Lower lobe of right lung (tissue), 2 donors: ENCODE measurements at regions not wholly inside any gene's neighbourhood (a gene's known extent, or its start where the extent isn't known, plus 50 kb on each side); places are given as distances from the start of the nearest gene placed in this dataset.

ENCODE experiments used
- ATAC-seq, 2 donors: fragments of 200-7000 bp; cut with Tn5 transposase; one replicate each; pipeline ENCODE4 v1.9.1; 2020 to 2022; ENCODE audit warnings: mild to moderate bottlenecking in 2 of 2, moderate library complexity in 2 of 2
- DNase-seq: peaks from one replicate; pipeline ENCODE4 v3.0.0-alpha.2; 2020
- H3K27ac ChIP-seq: fragments of 200-600 bp; one replicate; pipeline ENCODE4 v1.8.0; 2022
- H3K27me3 ChIP-seq: fragments of 200-600 bp; one replicate; pipeline ENCODE4 v1.8.0; 2022; ENCODE audit warnings: low read depth
- H3K36me3 ChIP-seq: fragments of 200-600 bp; one replicate; pipeline ENCODE4 v1.8.0; 2022; ENCODE audit warnings: mild to moderate bottlenecking
- H3K4me1 ChIP-seq: fragments of 200-600 bp; one replicate; pipeline ENCODE4 v1.8.0; 2022
- H3K4me3 ChIP-seq: fragments of 200-600 bp; one replicate; pipeline ENCODE4 v1.8.0; 2022; ENCODE audit warnings: mild to moderate bottlenecking
- H3K9me3 ChIP-seq: fragments of 200-600 bp; one replicate; pipeline ENCODE4 v1.8.0; 2022
- intact Hi-C: fragments of 100-400 bp; cut with DNase I; formaldehyde crosslinking; loops from one replicate; pipeline ENCODE4 v1.11.0; 2022
- TF ChIP-seq, protein P1 (sequence below): fragments of 200-600 bp; IDR thresholded peaks from one replicate; pipeline ENCODE4 v1.8.0; 2022; ENCODE audit warnings: antibody characterized with exemption, mild to moderate bottlenecking
- donor health status: DM: no; HTN: yes; CAD: no; lungs with severe emphysema.

DNA sequence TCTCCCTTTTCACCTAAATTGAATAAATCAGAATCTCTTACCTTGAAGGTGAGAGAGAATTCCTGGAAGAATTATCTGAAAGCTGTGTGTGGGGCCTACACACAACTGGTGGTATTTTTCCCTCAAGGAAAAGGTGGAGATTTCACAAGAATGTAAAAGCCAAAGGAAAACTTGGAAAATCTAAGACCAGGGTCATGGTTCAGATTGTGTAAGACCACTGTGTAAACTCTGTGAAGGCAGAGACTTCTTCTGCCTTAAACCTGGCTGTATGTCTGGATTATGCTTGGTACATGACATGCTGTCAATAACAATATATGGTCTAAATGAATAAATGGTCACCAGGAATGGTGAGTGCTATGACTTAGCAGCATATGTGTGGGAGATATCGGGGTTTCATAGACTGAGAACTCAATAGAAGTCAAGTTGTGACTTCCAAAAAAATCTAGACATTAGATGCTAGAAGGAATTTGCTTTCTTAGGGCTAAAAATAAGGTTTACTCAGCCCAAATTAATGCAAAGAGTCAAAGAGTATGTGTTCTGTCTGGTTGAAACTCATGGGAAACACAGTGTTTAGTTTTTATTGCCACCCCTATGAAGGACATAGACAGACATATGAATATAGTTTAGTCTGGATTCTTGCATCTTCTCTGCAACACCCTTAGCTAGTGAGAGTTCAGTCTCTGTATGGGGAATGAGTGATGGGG is 163.7 kb downstream of the SNAPC1 start:
- Histone ChIP-seq H3K9me3 (no peaks in the 10 kb centered on the region), H3K36me3 (no peaks in the 10 kb centered on the region), H3K4me3 (no peak overlapping the region), H3K27me3 (no peaks in the 10 kb centered on the region), H3K27ac (no peak overlapping the region), H3K4me1 (no peaks in the 10 kb centered on the region)
- DNase-seq: no peak
- intact Hi-C loops: no loop called here
- TF ChIP-seq, protein P1, sequence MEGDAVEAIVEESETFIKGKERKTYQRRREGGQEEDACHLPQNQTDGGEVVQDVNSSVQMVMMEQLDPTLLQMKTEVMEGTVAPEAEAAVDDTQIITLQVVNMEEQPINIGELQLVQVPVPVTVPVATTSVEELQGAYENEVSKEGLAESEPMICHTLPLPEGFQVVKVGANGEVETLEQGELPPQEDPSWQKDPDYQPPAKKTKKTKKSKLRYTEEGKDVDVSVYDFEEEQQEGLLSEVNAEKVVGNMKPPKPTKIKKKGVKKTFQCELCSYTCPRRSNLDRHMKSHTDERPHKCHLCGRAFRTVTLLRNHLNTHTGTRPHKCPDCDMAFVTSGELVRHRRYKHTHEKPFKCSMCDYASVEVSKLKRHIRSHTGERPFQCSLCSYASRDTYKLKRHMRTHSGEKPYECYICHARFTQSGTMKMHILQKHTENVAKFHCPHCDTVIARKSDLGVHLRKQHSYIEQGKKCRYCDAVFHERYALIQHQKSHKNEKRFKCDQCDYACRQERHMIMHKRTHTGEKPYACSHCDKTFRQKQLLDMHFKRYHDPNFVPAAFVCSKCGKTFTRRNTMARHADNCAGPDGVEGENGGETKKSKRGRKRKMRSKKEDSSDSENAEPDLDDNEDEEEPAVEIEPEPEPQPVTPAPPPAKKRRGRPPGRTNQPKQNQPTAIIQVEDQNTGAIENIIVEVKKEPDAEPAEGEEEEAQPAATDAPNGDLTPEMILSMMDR: no peak
- ATAC-seq: no peak

- intact Hi-C loops: no loop called here
- no peak for ATAC-seq
Observed at GRCh38 chr14:61927060-61927459, 164.8 kb downstream of the SNAPC1 start.

DNA sequence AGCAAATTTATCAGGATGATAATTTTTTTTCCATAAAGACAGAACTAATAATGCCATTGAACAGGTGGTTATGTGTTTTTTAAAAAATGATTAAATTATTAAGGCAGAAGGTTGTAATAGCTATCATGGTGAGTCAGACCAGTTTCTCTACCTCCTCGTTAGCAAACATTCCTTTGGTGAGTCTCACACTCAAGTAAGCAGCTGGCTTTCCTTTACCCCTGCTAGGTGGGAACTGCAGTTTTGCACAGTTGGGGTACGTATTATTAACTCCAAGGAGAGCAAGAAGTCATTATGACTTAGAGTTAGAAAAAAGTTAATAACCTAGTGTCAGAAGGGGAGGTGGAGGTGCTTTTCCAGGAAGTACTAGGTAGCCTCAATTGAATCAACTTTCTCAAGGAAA is 165.3 kb downstream of the SNAPC1 start:
- Histone ChIP-seq H3K4me3 (no peak overlapping the region), H3K27ac (no peak overlapping the region), H3K9me3 (no peaks in the 10 kb centered on the region), H3K27me3 (no peaks in the 10 kb centered on the region), H3K36me3 (no peaks in the 10 kb centered on the region), H3K4me1 (no peaks in the 10 kb centered on the region)
- ATAC-seq (peak; percentile 43 to 47), DNase-seq (no peak)
- TF ChIP-seq, protein P1: no peak
- intact Hi-C loops: no loop called here

More at GRCh38 chr14:61927060-61927459, 164.8 kb downstream of the SNAPC1 start:
- Histone ChIP-seq H3K27ac (no peak overlapping the region), H3K4me3 (no peak overlapping the region), H3K9me3 (no peaks in the 10 kb centered on the region), H3K27me3 (no peaks in the 10 kb centered on the region), H3K4me1 (no peaks in the 10 kb centered on the region), H3K36me3 (no peaks in the 10 kb centered on the region)
- TF ChIP-seq, protein P1: no peak
- no peak for DNase-seq

GRCh38 chr14:61928300-61928699 is 166.1 kb downstream of the SNAPC1 start:
- ATAC-seq: no peak
- no peaks in the 10 kb centered on the region for H3K27me3 ChIP-seq
- no peaks in the 10 kb centered on the region for H3K36me3 ChIP-seq
- no peaks in the 10 kb centered on the region for H3K4me1 ChIP-seq
- no peaks in the 10 kb centered on the region for H3K9me3 ChIP-seq
- H3K27ac ChIP-seq: no peak overlapping the region
- TF ChIP-seq, protein P1: no peak
- DNase-seq: no peak
- H3K4me3 ChIP-seq: no peak overlapping the region
- intact Hi-C loops: no loop called here

DNA sequence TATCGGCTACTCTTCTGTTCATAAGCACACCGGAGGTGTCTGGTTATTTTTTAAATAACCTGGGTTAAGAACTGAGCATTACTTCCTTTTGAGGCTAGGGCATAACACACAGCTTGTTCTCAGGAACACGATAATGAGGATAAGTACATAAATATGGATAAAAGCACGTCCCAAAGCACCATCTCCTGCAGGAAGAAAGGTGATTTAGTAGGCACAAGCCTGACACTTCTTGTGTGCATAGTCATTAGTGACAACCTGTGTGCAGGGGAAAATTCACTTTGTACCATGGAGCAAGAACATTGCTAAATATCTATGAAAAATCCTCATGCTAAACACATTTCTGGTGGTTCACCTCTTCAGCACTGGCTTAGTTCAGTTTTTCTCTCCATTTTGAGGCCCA is 166.5 kb downstream of the SNAPC1 start:
- H3K36me3 ChIP-seq: no peaks in the 10 kb centered on the region
- TF ChIP-seq, protein P1: no peak
- no peak overlapping the region for H3K27ac ChIP-seq
- ATAC-seq: no peak
- no peaks in the 10 kb centered on the region for H3K9me3 ChIP-seq
- H3K4me1 ChIP-seq: no peaks in the 10 kb centered on the region
- H3K27me3 ChIP-seq: no peaks in the 10 kb centered on the region
- intact Hi-C loops: no loop called here
- no peak overlapping the region for H3K4me3 ChIP-seq
- no peak for DNase-seq
